ENCODE measurements at regions not wholly inside any gene's neighbourhood (a gene's known extent, or its start where the extent isn't known, plus 50 kb on each side); places are given as distances from the start of the nearest gene placed in this dataset.

DNA sequence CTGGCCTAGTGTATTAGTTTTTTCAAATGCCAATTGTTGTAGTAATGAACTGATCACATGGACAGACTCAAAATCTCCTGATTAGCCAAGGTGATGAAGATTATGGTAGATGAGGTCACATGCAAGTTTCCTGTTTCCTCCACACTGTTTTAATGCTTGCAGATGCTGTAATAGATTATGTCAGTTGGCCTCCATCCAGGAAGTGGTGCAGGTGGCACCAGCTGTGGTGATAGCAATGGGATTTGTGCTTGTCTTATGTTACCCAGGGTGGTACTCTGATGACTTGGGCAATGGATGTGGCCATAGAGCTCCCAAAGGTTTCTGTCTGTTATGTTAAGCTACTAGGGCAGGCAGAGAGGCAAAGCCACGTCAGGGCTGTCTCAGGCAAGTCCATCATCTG, 332.9 kb upstream of the DDX18 start:
- TF ChIP-seq, protein P1, sequence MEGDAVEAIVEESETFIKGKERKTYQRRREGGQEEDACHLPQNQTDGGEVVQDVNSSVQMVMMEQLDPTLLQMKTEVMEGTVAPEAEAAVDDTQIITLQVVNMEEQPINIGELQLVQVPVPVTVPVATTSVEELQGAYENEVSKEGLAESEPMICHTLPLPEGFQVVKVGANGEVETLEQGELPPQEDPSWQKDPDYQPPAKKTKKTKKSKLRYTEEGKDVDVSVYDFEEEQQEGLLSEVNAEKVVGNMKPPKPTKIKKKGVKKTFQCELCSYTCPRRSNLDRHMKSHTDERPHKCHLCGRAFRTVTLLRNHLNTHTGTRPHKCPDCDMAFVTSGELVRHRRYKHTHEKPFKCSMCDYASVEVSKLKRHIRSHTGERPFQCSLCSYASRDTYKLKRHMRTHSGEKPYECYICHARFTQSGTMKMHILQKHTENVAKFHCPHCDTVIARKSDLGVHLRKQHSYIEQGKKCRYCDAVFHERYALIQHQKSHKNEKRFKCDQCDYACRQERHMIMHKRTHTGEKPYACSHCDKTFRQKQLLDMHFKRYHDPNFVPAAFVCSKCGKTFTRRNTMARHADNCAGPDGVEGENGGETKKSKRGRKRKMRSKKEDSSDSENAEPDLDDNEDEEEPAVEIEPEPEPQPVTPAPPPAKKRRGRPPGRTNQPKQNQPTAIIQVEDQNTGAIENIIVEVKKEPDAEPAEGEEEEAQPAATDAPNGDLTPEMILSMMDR (IDR thresholded peaks at IDR 0.05): no peak
- TF ChIP-seq POLR2AphosphoS5 (IDR thresholded peaks at IDR 0.05): no peak
